WTC11 (cell line): ENCODE measurements at regions not wholly inside any gene's neighbourhood (a gene's known extent, or its start where the extent isn't known, plus 50 kb on each side); places are given as distances from the start of the nearest gene placed in this dataset.

Experiments
- ATAC-seq: fragments of 200-7000 bp; cut with Tn5 transposase; 2 replicates; pipeline ENCODE4 v1.10.0; 2021; ENCODE audit warnings: mild to moderate bottlenecking, moderate library complexity
- CTCF ChIA-PET: fragments of 300-600 bp; sonication (Branson Sonifier 250); formaldehyde crosslinking; loops from one replicate; lab custom pipeline; 2021; ENCODE audit warnings: antibody characterized with exemption; lab: Charles Lee
- POLR2A ChIA-PET: fragments of 350-600 bp; sonication (Branson Sonifier 250); formaldehyde crosslinking; loops from one replicate; lab custom pipeline; 2021; ENCODE audit warnings: antibody characterized with exemption; lab: Charles Lee
- DNase-seq: peaks from one replicate; pipeline ENCODE4 v3.0.0; 2021; ENCODE audit warnings: low spot score
- H3K27ac Mint-ChIP-seq: 2 replicates; pipeline ENCODE4 v1.8.0; 2021; ENCODE audit warnings: mixed read lengths
- H3K27me3 Mint-ChIP-seq: 2 replicates; pipeline ENCODE4 v1.8.0; 2021; ENCODE audit warnings: low read depth, mild to moderate bottlenecking, moderate library complexity, mixed read lengths
- H3K36me3 Mint-ChIP-seq: 2 replicates; pipeline ENCODE4 v1.8.0; 2021; ENCODE audit warnings: mixed read lengths
- H3K4me1 Mint-ChIP-seq: 2 replicates; pipeline ENCODE4 v1.8.0; 2022; ENCODE audit warnings: mixed read lengths
- H3K4me3 Mint-ChIP-seq: 2 replicates; pipeline ENCODE4 v1.8.0; 2021; ENCODE audit warnings: mild to moderate bottlenecking, moderate library complexity, mixed read lengths
- H3K9me3 Mint-ChIP-seq: 2 replicates; pipeline ENCODE4 v1.8.0; 2021; ENCODE audit warnings: mixed read lengths
- ATF3 ChIP-seq: sonication (generic); formaldehyde crosslinking; conservative IDR thresholded peaks from 2 replicates; pipeline ENCODE4 v1.8.1; 2022; ENCODE audit warnings: mild to moderate bottlenecking, missing genetic modification reagents
- CBFB ChIP-seq: sonication (generic); formaldehyde crosslinking; IDR thresholded peaks from 2 replicates; pipeline ENCODE4 v1.8.1; 2022; ENCODE audit warnings: mild to moderate bottlenecking, low read depth, missing genetic modification reagents
- ELF4 ChIP-seq: sonication (generic); formaldehyde crosslinking; IDR thresholded peaks from 2 replicates; pipeline ENCODE4 v1.8.1; 2022; ENCODE audit warnings: low read depth, mild to moderate bottlenecking, moderate library complexity, missing genetic modification reagents
- FOXP4 ChIP-seq: sonication (generic); formaldehyde crosslinking; IDR thresholded peaks from 2 replicates; pipeline ENCODE4 v1.8.0; 2022; ENCODE audit warnings: mild to moderate bottlenecking, missing genetic modification reagents
- GRHL2 ChIP-seq: fragments of 250-450 bp; sonication (Bioruptor Pico); IDR thresholded peaks from 2 replicates; pipeline ENCODE4 v1.8.0; 2022; ENCODE audit warnings: mild to moderate bottlenecking, moderate library complexity; ENCODE audit not compliant: insufficient replicate concordance, severe bottlenecking
- JUN ChIP-seq: sonication (generic); formaldehyde crosslinking; IDR thresholded peaks from 2 replicates; pipeline ENCODE4 v1.8.0; 2023; ENCODE audit warnings: mild to moderate bottlenecking, missing genetic modification reagents
- MAX ChIP-seq: sonication (generic); formaldehyde crosslinking; IDR thresholded peaks from 2 replicates; pipeline ENCODE4 v1.8.0; 2022; ENCODE audit warnings: mild to moderate bottlenecking, missing genetic modification reagents
- NFYB ChIP-seq: sonication (generic); formaldehyde crosslinking; conservative IDR thresholded peaks from 2 replicates; pipeline ENCODE4 v1.8.0; 2022; ENCODE audit warnings: low read depth, missing genetic modification reagents
- NR2C2 ChIP-seq: sonication (generic); formaldehyde crosslinking; IDR thresholded peaks from 2 replicates; pipeline ENCODE4 v1.8.0; 2022; ENCODE audit warnings: mild to moderate bottlenecking, missing genetic modification reagents
- OVOL2 ChIP-seq: fragments of 250-450 bp; sonication (Bioruptor Pico); IDR thresholded peaks from 2 replicates; pipeline ENCODE4 v1.9.0; 2021; ENCODE audit warnings: mild to moderate bottlenecking, borderline replicate concordance
- PREB ChIP-seq: sonication (generic); formaldehyde crosslinking; IDR thresholded peaks from 2 replicates; pipeline ENCODE4 v1.8.1; 2022; ENCODE audit warnings: mild to moderate bottlenecking, missing genetic modification reagents, moderate library complexity, borderline replicate concordance
- RORB ChIP-seq: fragments of 250-450 bp; sonication (Bioruptor Pico); IDR thresholded peaks from 2 replicates; pipeline ENCODE4 v1.9.0; 2021; ENCODE audit warnings: mild to moderate bottlenecking
- SOX15 ChIP-seq: fragments of 250-450 bp; sonication (Bioruptor Pico); IDR thresholded peaks from 2 replicates; pipeline ENCODE4 v1.9.0; 2021; ENCODE audit warnings: mild to moderate bottlenecking
- SP1 ChIP-seq: sonication (generic); formaldehyde crosslinking; conservative IDR thresholded peaks from 2 replicates; pipeline ENCODE4 v1.8.1; 2022; ENCODE audit warnings: missing genetic modification reagents
- TP53 ChIP-seq: sonication (generic); formaldehyde crosslinking; IDR thresholded peaks from 2 replicates; pipeline ENCODE4 v1.8.1; 2023; ENCODE audit warnings: mild to moderate bottlenecking, missing genetic modification reagents
- USF2 ChIP-seq: sonication (generic); formaldehyde crosslinking; IDR thresholded peaks from 2 replicates; pipeline ENCODE4 v1.8.1; 2023; ENCODE audit warnings: mild to moderate bottlenecking, missing genetic modification reagents, moderate library complexity
- ZBTB21 ChIP-seq: sonication (generic); formaldehyde crosslinking; IDR thresholded peaks from 2 replicates; pipeline ENCODE4 v1.8.1; 2023; ENCODE audit warnings: mild to moderate bottlenecking, missing genetic modification reagents, borderline replicate concordance
- ZNF138 ChIP-seq: sonication (generic); formaldehyde crosslinking; conservative IDR thresholded peaks from 2 replicates; pipeline ENCODE4 v1.8.1; 2022; ENCODE audit warnings: mild to moderate bottlenecking, moderate library complexity, missing genetic modification reagents
- ZNF232 ChIP-seq: sonication (generic); formaldehyde crosslinking; IDR thresholded peaks from 2 replicates; pipeline ENCODE4 v1.8.0; 2022; ENCODE audit warnings: mild to moderate bottlenecking, missing genetic modification reagents
- ZNF416 ChIP-seq: fragments of 250-450 bp; sonication (Bioruptor Pico); IDR thresholded peaks from 2 replicates; pipeline ENCODE4 v1.9.0; 2021; ENCODE audit warnings: mild to moderate bottlenecking, inconsistent platforms
- TF ChIP-seq, protein P1 (sequence below): sonication (generic); formaldehyde crosslinking; IDR thresholded peaks from 2 replicates; pipeline ENCODE4 v1.8.0; 2023; ENCODE audit warnings: missing genetic modification reagents, mild to moderate bottlenecking, borderline replicate concordance

DNA sequence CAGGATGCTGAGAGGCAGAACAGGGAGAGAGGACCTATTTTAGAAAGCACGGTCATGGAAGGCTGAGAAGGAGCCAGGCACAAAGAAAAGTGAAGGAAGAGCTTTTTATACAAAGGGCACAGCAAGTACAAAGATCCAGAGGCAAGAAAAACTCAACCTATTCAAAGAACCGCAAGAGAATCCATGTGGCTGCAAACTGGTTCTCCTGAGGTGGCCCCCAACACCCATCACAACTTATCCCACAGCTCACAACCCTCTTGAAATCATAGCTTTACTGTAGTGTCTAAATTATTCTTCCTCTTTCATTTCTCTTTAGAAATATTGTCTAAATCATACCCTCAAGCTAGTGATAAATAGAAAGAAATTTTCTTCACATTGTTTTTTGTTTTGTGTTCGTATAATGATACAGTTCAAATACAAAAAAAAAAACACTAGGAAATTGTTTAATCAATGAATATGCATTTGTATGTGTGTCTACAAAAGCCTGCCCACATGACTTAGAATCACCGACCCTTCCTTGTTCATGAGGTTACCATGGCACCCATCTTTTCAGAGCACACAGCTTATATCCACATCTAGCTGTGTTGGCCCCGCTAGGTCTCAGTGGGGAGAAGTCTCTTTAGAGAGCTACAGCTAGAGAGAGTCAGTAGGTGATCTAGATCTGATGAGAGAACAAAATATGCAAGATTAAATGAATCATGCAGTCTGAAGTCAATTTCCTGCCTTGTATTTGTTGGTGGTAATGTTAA is 126.9 kb upstream of the DCLK2 start (continued):
- TF ChIP-seq, protein P1, sequence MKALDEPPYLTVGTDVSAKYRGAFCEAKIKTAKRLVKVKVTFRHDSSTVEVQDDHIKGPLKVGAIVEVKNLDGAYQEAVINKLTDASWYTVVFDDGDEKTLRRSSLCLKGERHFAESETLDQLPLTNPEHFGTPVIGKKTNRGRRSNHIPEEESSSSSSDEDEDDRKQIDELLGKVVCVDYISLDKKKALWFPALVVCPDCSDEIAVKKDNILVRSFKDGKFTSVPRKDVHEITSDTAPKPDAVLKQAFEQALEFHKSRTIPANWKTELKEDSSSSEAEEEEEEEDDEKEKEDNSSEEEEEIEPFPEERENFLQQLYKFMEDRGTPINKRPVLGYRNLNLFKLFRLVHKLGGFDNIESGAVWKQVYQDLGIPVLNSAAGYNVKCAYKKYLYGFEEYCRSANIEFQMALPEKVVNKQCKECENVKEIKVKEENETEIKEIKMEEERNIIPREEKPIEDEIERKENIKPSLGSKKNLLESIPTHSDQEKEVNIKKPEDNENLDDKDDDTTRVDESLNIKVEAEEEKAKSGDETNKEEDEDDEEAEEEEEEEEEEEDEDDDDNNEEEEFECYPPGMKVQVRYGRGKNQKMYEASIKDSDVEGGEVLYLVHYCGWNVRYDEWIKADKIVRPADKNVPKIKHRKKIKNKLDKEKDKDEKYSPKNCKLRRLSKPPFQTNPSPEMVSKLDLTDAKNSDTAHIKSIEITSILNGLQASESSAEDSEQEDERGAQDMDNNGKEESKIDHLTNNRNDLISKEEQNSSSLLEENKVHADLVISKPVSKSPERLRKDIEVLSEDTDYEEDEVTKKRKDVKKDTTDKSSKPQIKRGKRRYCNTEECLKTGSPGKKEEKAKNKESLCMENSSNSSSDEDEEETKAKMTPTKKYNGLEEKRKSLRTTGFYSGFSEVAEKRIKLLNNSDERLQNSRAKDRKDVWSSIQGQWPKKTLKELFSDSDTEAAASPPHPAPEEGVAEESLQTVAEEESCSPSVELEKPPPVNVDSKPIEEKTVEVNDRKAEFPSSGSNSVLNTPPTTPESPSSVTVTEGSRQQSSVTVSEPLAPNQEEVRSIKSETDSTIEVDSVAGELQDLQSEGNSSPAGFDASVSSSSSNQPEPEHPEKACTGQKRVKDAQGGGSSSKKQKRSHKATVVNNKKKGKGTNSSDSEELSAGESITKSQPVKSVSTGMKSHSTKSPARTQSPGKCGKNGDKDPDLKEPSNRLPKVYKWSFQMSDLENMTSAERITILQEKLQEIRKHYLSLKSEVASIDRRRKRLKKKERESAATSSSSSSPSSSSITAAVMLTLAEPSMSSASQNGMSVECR = no peak
- TF ChIP-seq, all 79 proteins: peak for 0

DNA sequence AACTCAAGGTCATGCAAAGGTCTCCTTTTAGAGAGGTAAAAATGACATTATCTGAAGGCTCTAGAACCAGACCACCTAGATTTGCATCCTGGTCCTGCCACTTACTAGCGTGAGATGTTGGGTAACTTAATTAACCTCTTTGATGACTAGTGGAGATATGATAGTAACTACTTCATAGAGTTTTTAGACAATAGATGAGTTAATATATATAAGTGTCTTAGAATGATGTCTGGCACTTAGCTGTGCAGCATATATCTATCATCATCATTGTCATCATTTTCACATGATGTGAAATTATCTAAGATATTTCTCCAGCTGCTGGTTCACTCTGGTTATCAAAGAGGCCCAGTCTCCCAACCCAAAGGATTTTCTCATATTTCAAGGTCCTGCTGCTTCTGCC is 126.1 kb upstream of the DCLK2 start:
- Mint-ChIP-seq H3K4me1 (peaks cover 11% of the 10 kb centered on the region), H3K4me3 (no peak overlapping the region), H3K27me3 (no peaks in the 10 kb centered on the region), H3K27ac (no peak overlapping the region), H3K9me3 (no peaks in the 10 kb centered on the region), H3K36me3 (no peaks in the 10 kb centered on the region)
- POLR2A ChIA-PET = interaction anchor here (0.6 kb wide), 1 partner anchor 10 kb away, joined by 3 read pairs; no protein-coding TSS in a partner anchor
- DNase-seq (no peak), ATAC-seq (no peak)
- TF ChIP-seq OVOL2 (CRISPR knock-in tag) = no peak
- no peak for TF ChIP-seq CBFB (CRISPR knock-in tag)
- no peak for TF ChIP-seq SP1 (CRISPR knock-in tag)
- no peak for TF ChIP-seq JUN (CRISPR knock-in tag)
- TF ChIP-seq ZNF416 (CRISPR knock-in tag) = no peak
- TF ChIP-seq ZNF232 (CRISPR knock-in tag) = no peak
- TF ChIP-seq MAX (CRISPR knock-in tag) = no peak
- no peak for TF ChIP-seq USF2
- TF ChIP-seq ZNF138 (CRISPR knock-in tag) = no peak
- no peak for TF ChIP-seq GRHL2 (CRISPR knock-in tag)
- TF ChIP-seq NFYB = no peak
- TF ChIP-seq ATF3 (CRISPR knock-in tag) = no peak
- TF ChIP-seq FOXP4 = no peak
- no peak for TF ChIP-seq SOX15 (CRISPR knock-in tag)
- no peak for TF ChIP-seq PREB
- no peak for TF ChIP-seq ZBTB21 (CRISPR knock-in tag)
- no peak for TF ChIP-seq TP53 (CRISPR knock-in tag)
- TF ChIP-seq NR2C2 (CRISPR knock-in tag) = no peak
- no peak for TF ChIP-seq RORB
- no peak for TF ChIP-seq ELF4 (CRISPR knock-in tag)
- CTCF ChIA-PET = interaction anchor here (0.6 to 0.7 kb wide), 2 partner anchors 164 to 305 kb away, joined by 3 read pairs; no protein-coding TSS in a partner anchor
